ENCODE measurements at regions not wholly inside any gene's neighbourhood (a gene's known extent, or its start where the extent isn't known, plus 50 kb on each side); places are given as distances from the start of the nearest gene placed in this dataset.

- no TSS peak for BruUV-seq (replicated peaks)
- intact Hi-C loops (cut with micrococcal nuclease; ENCODE audit: unreplicated experiment): no loop called here
- H3K27me3 ChIP-seq (ENCODE audit: control insufficient read depth, insufficient read depth, low read length): no peaks in the 10 kb centered on the region
- no peak overlapping the region for H3K27ac ChIP-seq (ENCODE audit: low read length)
- TF ChIP-seq TCF7L2 (IDR thresholded peaks at IDR 0.05; ENCODE audit: low read depth, low read length) (no peak), SIN3A (IDR thresholded peaks at IDR 0.05; ENCODE audit: borderline replicate concordance, insufficient read depth, low read depth, low read length) (no peak), REST (IDR thresholded peaks at IDR 0.05; ENCODE audit: insufficient read depth in 1 of 2, low read depth in 2 of 2, low read length in 1 of 2) (no peak), POLR2AphosphoS5 (IDR thresholded peaks at IDR 0.05; ENCODE audit: low read depth, low read length) (no peak)
- CTCF ChIA-PET: no interaction called here
- POLR2A ChIA-PET: no interaction called here
- DNase-seq (ENCODE audit: low read depth, low spot score) (no peak), ATAC-seq (no peak)
- no peaks in the 10 kb centered on the region for H3K36me3 ChIP-seq (ENCODE audit: control insufficient read depth, insufficient read depth, low read length)
- in situ Hi-C loops (cut with HindIII; ENCODE audit: low pct_unique_long_range_greater_than_20kb, low sequenced_read_pairs): no loop called here
- no peaks in the 10 kb centered on the region for H3K9me3 ChIP-seq (ENCODE audit: control insufficient read depth, insufficient read depth, low read depth, low read length)
- no peak overlapping the region for H3K4me3 ChIP-seq (ENCODE audit: low read depth in 2 of 2, low read length in 2 of 2)
- H3K4me1 ChIP-seq (ENCODE audit: control insufficient read depth, insufficient read depth, low read length): no peaks in the 10 kb centered on the region
Measured at GRCh38 chr10:23693925-23694324, 255.1 kb downstream of the OTUD1 start.

- H3K27ac ChIP-seq (ENCODE audit: low read length): no peak overlapping the region
- H3K36me3 ChIP-seq (ENCODE audit: control insufficient read depth, insufficient read depth, low read length): no peaks in the 10 kb centered on the region
- no peaks in the 10 kb centered on the region for H3K27me3 ChIP-seq (ENCODE audit: control insufficient read depth, insufficient read depth, low read length)
- CTCF ChIA-PET: no interaction called here
- no TSS peak for BruUV-seq (replicated peaks)
- ATAC-seq (no peak), DNase-seq (ENCODE audit: low read depth, low spot score) (no peak)
- in situ Hi-C loops (cut with HindIII; ENCODE audit: low pct_unique_long_range_greater_than_20kb, low sequenced_read_pairs) (no loop called here), intact Hi-C loops (cut with micrococcal nuclease; ENCODE audit: unreplicated experiment) (no loop called here)
- no peak overlapping the region for H3K4me3 ChIP-seq (ENCODE audit: low read depth in 2 of 2, low read length in 2 of 2)
- H3K4me1 ChIP-seq (ENCODE audit: control insufficient read depth, insufficient read depth, low read length): no peaks in the 10 kb centered on the region
- TF ChIP-seq SIN3A (IDR thresholded peaks at IDR 0.05; ENCODE audit: borderline replicate concordance, insufficient read depth, low read depth, low read length): no peak
- TF ChIP-seq POLR2AphosphoS5 (IDR thresholded peaks at IDR 0.05; ENCODE audit: low read depth, low read length): no peak
- no peak for TF ChIP-seq REST (IDR thresholded peaks at IDR 0.05; ENCODE audit: insufficient read depth in 1 of 2, low read depth in 2 of 2, low read length in 1 of 2)
- TF ChIP-seq CTCF (IDR thresholded peaks at IDR 0.05): no peak
- no peak for TF ChIP-seq TCF7L2 (IDR thresholded peaks at IDR 0.05; ENCODE audit: low read depth, low read length)
- H3K9me3 ChIP-seq (ENCODE audit: control insufficient read depth, insufficient read depth, low read depth, low read length): no peaks in the 10 kb centered on the region
- POLR2A ChIA-PET: no interaction called here
Measured at GRCh38 chr10:23694446-23694920, 255.6 kb downstream of the OTUD1 start.
